GM12878 (cell line): ENCODE measurements at regions not wholly inside any gene's neighbourhood (a gene's known extent, or its start where the extent isn't known, plus 50 kb on each side); places are given as distances from the start of the nearest gene placed in this dataset.

Experiments used
- ATAC-seq: fragments of 200-7000 bp; cut with Tn5 transposase; 3 replicates; pipeline ENCODE4 v1.9.1; 2020; ENCODE audit warnings: mild to moderate bottlenecking, moderate library complexity
- BruUV-seq: library from RNA; stranded (reverse); fragments of 400-500 nt; replicated peaks from 2 replicates; lab custom pipeline; 2021; lab: Mats Ljungman, UMichigan
- CTCF ChIA-PET: fragments of 300-600 bp; sonication (Branson Sonifier 250); formaldehyde crosslinking; extraction: SDS; loops from one replicate; lab custom pipeline; 2021; ENCODE audit warnings: inconsistent platforms; lab: Yijun Ruan, JAX
- POLR2A ChIA-PET: fragments of 350-600 bp; formaldehyde crosslinking; extraction: SDS; loops from one replicate; lab custom pipeline; 2021; ENCODE audit warnings: inconsistent platforms; lab: Charles Lee
- RAD21 ChIA-PET: fragments of 300-600 bp; sonication (Branson Sonifier 250); formaldehyde crosslinking; loops from one replicate; lab custom pipeline; 2023; ENCODE audit warnings: antibody characterized with exemption; ENCODE audit not compliant: unreplicated experiment; lab: Charles Lee
- SMC1A ChIA-PET: fragments of 300-600 bp; sonication (Branson Sonifier 250); formaldehyde crosslinking; loops from one replicate; lab custom pipeline; 2023; ENCODE audit not compliant: unreplicated experiment, uncharacterized antibody; lab: Charles Lee
- DNase-seq: peaks from one replicate; pipeline ENCODE4 v3.0.0-alpha.2; 2011; ENCODE audit warnings: low read depth, low spot score
- FAIRE-seq: peaks from 3 replicates; lab custom pipeline; 2011; peaks lifted over from hg19 to GRCh38; lab: Jason Lieb, UNC
- H2AFZ ChIP-seq: 2 replicates; pipeline ENCODE4 v1.6.0; 2011; ENCODE audit warnings: low read depth, low read length, control low read depth; ENCODE audit not compliant: control insufficient read depth
- H3K27ac ChIP-seq: 2 replicates; pipeline ENCODE4 v1.5.1; 2011; ENCODE audit warnings: control low read depth; ENCODE audit not compliant: control insufficient read depth, insufficient read depth
- H3K27me3 ChIP-seq, 2 experiments: replicated peaks in 1 of 2; 2 replicates each; pipeline versions ENCODE4 v1.6.0 to v1.6.1; 2011; ENCODE audit warnings: low read length in 1 of 2; ENCODE audit not compliant: control insufficient read depth in 2 of 2, insufficient read depth in 2 of 2
- H3K36me3 ChIP-seq, 2 experiments: 2 replicates each; pipeline ENCODE4 v1.5.1; 2011; ENCODE audit warnings: low read length in 1 of 2; ENCODE audit not compliant: control insufficient read depth in 2 of 2, insufficient read depth in 2 of 2
- H3K4me1 ChIP-seq: 2 replicates; pipeline ENCODE4 v1.6.1; 2011; ENCODE audit warnings: mild to moderate bottlenecking, low read length, moderate library complexity, mixed read lengths; ENCODE audit not compliant: control insufficient read depth, insufficient read depth
- H3K4me2 ChIP-seq: 2 replicates; pipeline ENCODE4 v1.6.0; 2011; ENCODE audit warnings: control low read depth; ENCODE audit not compliant: control insufficient read depth, insufficient read depth
- H3K4me3 ChIP-seq: fragments of 200-600 bp; sonication (generic); 2 replicates; pipeline ENCODE4 v1.5.1; 2016
- H3K79me2 ChIP-seq: 2 replicates; pipeline ENCODE4 v1.6.0; 2011; ENCODE audit warnings: low read length; ENCODE audit not compliant: control insufficient read depth, insufficient read depth
- H3K9ac ChIP-seq: 2 replicates; pipeline ENCODE4 v1.8.0; 2011; ENCODE audit warnings: low read length, control low read depth, mixed read lengths; ENCODE audit not compliant: control insufficient read depth, insufficient read depth
- H3K9me3 ChIP-seq: replicated peaks from 3 replicates; pipeline ENCODE4 v1.5.1; 2011; ENCODE audit warnings: mild to moderate bottlenecking, low read length; ENCODE audit not compliant: control insufficient read depth, insufficient read depth
- H4K20me1 ChIP-seq: 2 replicates; pipeline ENCODE4 v1.6.0; 2011; ENCODE audit not compliant: control insufficient read depth, insufficient read depth
- EGR1 ChIP-seq, 2 experiments: IDR thresholded peaks; 1 replicate in 1 of 2; 2 replicates in 1 of 2; pipeline ENCODE4 v1.6.1; 2011 to 2012; ENCODE audit warnings: low read depth in 2 of 2, low read length in 2 of 2, borderline replicate concordance in 1 of 2, mild to moderate bottlenecking in 1 of 2, moderate library complexity in 1 of 2
- EP300 ChIP-seq, 2 experiments: fragments of 150-350 bp in 1 of 2; IDR thresholded peaks; 2 replicates each; pipeline ENCODE4 v1.6.1; 2011 to 2012; ENCODE audit warnings: low read depth in 2 of 2, low read length in 2 of 2, borderline replicate concordance in 1 of 2, improper control_type of control experiment in 1 of 2, inconsistent platforms in 1 of 2; ENCODE audit not compliant: control insufficient read depth in 1 of 2
- FOS ChIP-seq: IDR thresholded peaks from 3 replicates; pipeline ENCODE4 v1.6.1; 2011; ENCODE audit warnings: borderline replicate concordance; ENCODE audit not compliant: insufficient read length; ENCODE audit errors: extremely low read depth
- FOXM1 ChIP-seq: IDR thresholded peaks from 2 replicates; pipeline ENCODE4 v1.6.1; 2012; ENCODE audit warnings: low read depth, mild to moderate bottlenecking, inconsistent platforms, low read length, moderate library complexity
- JUND ChIP-seq: IDR thresholded peaks from 2 replicates; pipeline ENCODE4 v1.6.1; 2012; ENCODE audit warnings: low read depth, mild to moderate bottlenecking, low read length, improper control_type of control experiment, moderate library complexity
- KLF5 ChIP-seq: fragments of 450-650 bp; IDR thresholded peaks from 2 replicates; pipeline ENCODE4 v1.6.1; 2014; ENCODE audit warnings: mild to moderate bottlenecking; ENCODE audit not compliant: partially characterized antibody
- MYC ChIP-seq: IDR thresholded peaks from 2 replicates; pipeline ENCODE4 v1.6.1; 2011; ENCODE audit warnings: mild to moderate bottlenecking, low read length, moderate library complexity, inconsistent platforms; ENCODE audit not compliant: insufficient read depth, insufficient replicate concordance, insufficient read length, severe bottlenecking
- NR2C1 ChIP-seq: fragments of 450-650 bp; IDR thresholded peaks from 2 replicates; pipeline ENCODE4 v1.6.1; 2017; ENCODE audit warnings: antibody characterized with exemption, mild to moderate bottlenecking, moderate library complexity
- POLR2AphosphoS5 ChIP-seq: IDR thresholded peaks from 2 replicates; pipeline ENCODE4 v1.6.1; 2011; ENCODE audit warnings: mild to moderate bottlenecking, low read length, inconsistent platforms
- RAD21 ChIP-seq: IDR thresholded peaks from 2 replicates; pipeline ENCODE4 v1.6.1; 2011; ENCODE audit warnings: mild to moderate bottlenecking, low read depth, low read length, moderate library complexity; ENCODE audit not compliant: insufficient read depth
- TCF7 ChIP-seq: IDR thresholded peaks from 2 replicates; pipeline ENCODE4 v1.6.1; 2014; ENCODE audit warnings: antibody characterized with exemption, borderline replicate concordance
- in situ Hi-C: fragments of 300-500 bp; cut with MboI; formaldehyde crosslinking; loops from 9 replicates; pipeline ENCODE4 v1.14.3; 2018; ENCODE audit warnings: mixed read lengths
- intact Hi-C: fragments of 100-400 bp; cut with micrococcal nuclease; formaldehyde crosslinking; loops from one replicate; pipeline ENCODE4 v1.14.2; 2022; ENCODE audit not compliant: unreplicated experiment
- TF ChIP-seq, protein P1 (sequence below): fragments of 450-650 bp; IDR thresholded peaks from 2 replicates; pipeline ENCODE4 v1.6.1; 2016; ENCODE audit warnings: mild to moderate bottlenecking, moderate library complexity, borderline replicate concordance
- TF ChIP-seq, protein P2 (sequence below): fragments of 450-650 bp; IDR thresholded peaks from 2 replicates; pipeline ENCODE4 v1.6.1; 2016; ENCODE audit warnings: mild to moderate bottlenecking
- TF ChIP-seq, protein P3 (sequence below): fragments of 450-650 bp; IDR thresholded peaks from 2 replicates; pipeline ENCODE4 v1.6.1; 2016; ENCODE audit warnings: mild to moderate bottlenecking

DNA sequence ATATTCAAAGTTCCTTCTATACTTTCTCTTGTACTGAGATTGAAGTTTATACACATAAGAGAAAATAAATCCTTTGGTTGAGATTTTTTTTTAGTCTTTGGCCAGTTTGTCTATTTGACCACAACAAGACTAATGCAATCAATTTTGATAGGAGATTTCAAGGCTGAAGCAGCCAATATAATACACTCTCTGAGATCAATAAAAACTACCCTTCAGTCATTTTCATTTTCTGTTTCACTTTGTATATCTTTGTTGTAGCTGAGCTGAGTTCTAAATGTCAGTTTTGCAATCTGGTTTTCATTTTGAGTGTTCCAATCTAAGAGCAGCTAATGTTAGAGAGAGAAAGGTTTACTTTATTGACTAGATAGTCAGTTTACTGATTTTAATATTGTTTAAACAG lies 623.8 kb upstream of the ROBO1 start:
- no peak overlapping the region for H3K4me3 ChIP-seq
- FAIRE-seq (no peak), ATAC-seq (peak; percentile 81), DNase-seq (peak; percentile 2)
- ChIA-PET CTCF (no interaction called here), POLR2A (no interaction called here), SMC1A (interaction anchor here (0.8 kb wide), 1 partner anchor 31 kb away, joined by 3 read pairs; no protein-coding TSS in a partner anchor), RAD21 (no interaction called here)
- H4K20me1 ChIP-seq, result no peaks in the 10 kb centered on the region
- no peak overlapping the region for H2AFZ ChIP-seq
- no peak overlapping the region for H3K9ac ChIP-seq
- no TSS peak for BruUV-seq
- TF ChIP-seq KLF5, result no peak
- TF ChIP-seq, protein P1, sequence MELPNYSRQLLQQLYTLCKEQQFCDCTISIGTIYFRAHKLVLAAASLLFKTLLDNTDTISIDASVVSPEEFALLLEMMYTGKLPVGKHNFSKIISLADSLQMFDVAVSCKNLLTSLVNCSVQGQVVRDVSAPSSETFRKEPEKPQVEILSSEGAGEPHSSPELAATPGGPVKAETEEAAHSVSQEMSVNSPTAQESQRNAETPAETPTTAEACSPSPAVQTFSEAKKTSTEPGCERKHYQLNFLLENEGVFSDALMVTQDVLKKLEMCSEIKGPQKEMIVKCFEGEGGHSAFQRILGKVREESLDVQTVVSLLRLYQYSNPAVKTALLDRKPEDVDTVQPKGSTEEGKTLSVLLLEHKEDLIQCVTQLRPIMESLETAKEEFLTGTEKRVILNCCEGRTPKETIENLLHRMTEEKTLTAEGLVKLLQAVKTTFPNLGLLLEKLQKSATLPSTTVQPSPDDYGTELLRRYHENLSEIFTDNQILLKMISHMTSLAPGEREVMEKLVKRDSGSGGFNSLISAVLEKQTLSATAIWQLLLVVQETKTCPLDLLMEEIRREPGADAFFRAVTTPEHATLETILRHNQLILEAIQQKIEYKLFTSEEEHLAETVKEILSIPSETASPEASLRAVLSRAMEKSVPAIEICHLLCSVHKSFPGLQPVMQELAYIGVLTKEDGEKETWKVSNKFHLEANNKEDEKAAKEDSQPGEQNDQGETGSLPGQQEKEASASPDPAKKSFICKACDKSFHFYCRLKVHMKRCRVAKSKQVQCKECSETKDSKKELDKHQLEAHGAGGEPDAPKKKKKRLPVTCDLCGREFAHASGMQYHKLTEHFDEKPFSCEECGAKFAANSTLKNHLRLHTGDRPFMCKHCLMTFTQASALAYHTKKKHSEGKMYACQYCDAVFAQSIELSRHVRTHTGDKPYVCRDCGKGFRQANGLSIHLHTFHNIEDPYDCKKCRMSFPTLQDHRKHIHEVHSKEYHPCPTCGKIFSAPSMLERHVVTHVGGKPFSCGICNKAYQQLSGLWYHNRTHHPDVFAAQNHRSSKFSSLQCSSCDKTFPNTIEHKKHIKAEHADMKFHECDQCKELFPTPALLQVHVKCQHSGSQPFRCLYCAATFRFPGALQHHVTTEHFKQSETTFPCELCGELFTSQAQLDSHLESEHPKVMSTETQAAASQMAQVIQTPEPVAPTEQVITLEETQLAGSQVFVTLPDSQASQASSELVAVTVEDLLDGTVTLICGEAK, result no peak
- TF ChIP-seq EGR1 (IDR thresholded peaks at IDR 0.05; ENCODE audit: borderline replicate concordance in 1 of 2, low read depth in 2 of 2, low read length in 2 of 2), result no peak
- TF ChIP-seq EP300 (IDR thresholded peaks at IDR 0.05; ENCODE audit: borderline replicate concordance in 1 of 2, control insufficient read depth in 1 of 2, low read depth in 2 of 2, low read length in 2 of 2), result no peak
- no peak for TF ChIP-seq POLR2AphosphoS5
- TF ChIP-seq MYC, result no peak
- TF ChIP-seq, protein P2, sequence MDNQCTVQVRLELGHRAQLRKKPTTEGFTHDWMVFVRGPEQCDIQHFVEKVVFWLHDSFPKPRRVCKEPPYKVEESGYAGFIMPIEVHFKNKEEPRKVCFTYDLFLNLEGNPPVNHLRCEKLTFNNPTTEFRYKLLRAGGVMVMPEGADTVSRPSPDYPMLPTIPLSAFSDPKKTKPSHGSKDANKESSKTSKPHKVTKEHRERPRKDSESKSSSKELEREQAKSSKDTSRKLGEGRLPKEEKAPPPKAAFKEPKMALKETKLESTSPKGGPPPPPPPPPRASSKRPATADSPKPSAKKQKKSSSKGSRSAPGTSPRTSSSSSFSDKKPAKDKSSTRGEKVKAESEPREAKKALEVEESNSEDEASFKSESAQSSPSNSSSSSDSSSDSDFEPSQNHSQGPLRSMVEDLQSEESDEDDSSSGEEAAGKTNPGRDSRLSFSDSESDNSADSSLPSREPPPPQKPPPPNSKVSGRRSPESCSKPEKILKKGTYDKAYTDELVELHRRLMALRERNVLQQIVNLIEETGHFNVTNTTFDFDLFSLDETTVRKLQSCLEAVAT, result peak; percentile 91
- TF ChIP-seq, protein P3, sequence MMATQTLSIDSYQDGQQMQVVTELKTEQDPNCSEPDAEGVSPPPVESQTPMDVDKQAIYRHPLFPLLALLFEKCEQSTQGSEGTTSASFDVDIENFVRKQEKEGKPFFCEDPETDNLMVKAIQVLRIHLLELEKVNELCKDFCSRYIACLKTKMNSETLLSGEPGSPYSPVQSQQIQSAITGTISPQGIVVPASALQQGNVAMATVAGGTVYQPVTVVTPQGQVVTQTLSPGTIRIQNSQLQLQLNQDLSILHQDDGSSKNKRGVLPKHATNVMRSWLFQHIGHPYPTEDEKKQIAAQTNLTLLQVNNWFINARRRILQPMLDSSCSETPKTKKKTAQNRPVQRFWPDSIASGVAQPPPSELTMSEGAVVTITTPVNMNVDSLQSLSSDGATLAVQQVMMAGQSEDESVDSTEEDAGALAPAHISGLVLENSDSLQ, result peak; percentile 29; the same call in 1 of the 2 replicates
- no peak for TF ChIP-seq NR2C1
- TF ChIP-seq FOS, result no peak
- no peak for TF ChIP-seq TCF7
- TF ChIP-seq JUND, result no peak
- TF ChIP-seq FOXM1, result no peak
- TF ChIP-seq RAD21, result no peak
- no peaks in the 10 kb centered on the region for H3K4me1 ChIP-seq
- H3K79me2 ChIP-seq, result no peaks in the 10 kb centered on the region
- no peak overlapping the region for H3K27ac ChIP-seq
- H3K4me2 ChIP-seq, result no peak overlapping the region
- in situ Hi-C loops, result no loop called here
- no peaks in the 10 kb centered on the region for H3K36me3 ChIP-seq
- intact Hi-C loops, result no loop called here
- H3K27me3 ChIP-seq, result no peaks in the 10 kb centered on the region
- no peaks in the 10 kb centered on the region for H3K9me3 ChIP-seq
